ENCODE measurements at regions not wholly inside any gene's neighbourhood (a gene's known extent, or its start where the extent isn't known, plus 50 kb on each side); places are given as distances from the start of the nearest gene placed in this dataset.

- DNase-seq (ENCODE audit: extremely low read depth, low read depth) = no peak
Observed at GRCh38 chr6:144702781-144703180, 417.6 kb downstream of the UTRN start.

GRCh38 chr6:144710207-144710606, 425.1 kb downstream of the UTRN start:
- DNase-seq (ENCODE audit: extremely low read depth, low read depth) = peak; percentile 52
- TF ChIP-seq CTCF (IDR thresholded peaks at IDR 0.05; ENCODE audit: low read depth, low read length) = no peak

More at GRCh38 chr6:144702781-144703180, 417.6 kb downstream of the UTRN start:
- no peak for TF ChIP-seq CTCF (IDR thresholded peaks at IDR 0.05; ENCODE audit: low read depth, low read length)

GRCh38 chr6:144711661-144712060, 426.5 kb downstream of the UTRN start:
- no peak for DNase-seq (ENCODE audit: extremely low read depth, low read depth)
- no peak for TF ChIP-seq CTCF (IDR thresholded peaks at IDR 0.05; ENCODE audit: low read depth, low read length)

- no peak for TF ChIP-seq CTCF (IDR thresholded peaks at IDR 0.05; ENCODE audit: low read depth, low read length)
- peak; percentile 2 for DNase-seq (ENCODE audit: extremely low read depth, low read depth)
Observed at GRCh38 chr6:144712541-144712940, 427.4 kb downstream of the UTRN start.

- no peak for DNase-seq (ENCODE audit: extremely low read depth, low read depth)
- TF ChIP-seq CTCF (IDR thresholded peaks at IDR 0.05; ENCODE audit: low read depth, low read length) = no peak
Observed at GRCh38 chr6:144714021-144714712, 429.0 kb downstream of the UTRN start.

GRCh38 chr6:144715344-144715743, 430.2 kb downstream of the UTRN start:
- DNase-seq (ENCODE audit: extremely low read depth, low read depth) = no peak
- no peak for TF ChIP-seq CTCF (IDR thresholded peaks at IDR 0.05; ENCODE audit: low read depth, low read length)

GRCh38 chr6:144718431-144718830, 433.3 kb downstream of the UTRN start:
- TF ChIP-seq CTCF (IDR thresholded peaks at IDR 0.05; ENCODE audit: low read depth, low read length) = no peak
- DNase-seq (ENCODE audit: extremely low read depth, low read depth) = no peak

Data from AG09319 (cell line).